HEK293 (cell line): ENCODE measurements at regions not wholly inside any gene's neighbourhood (a gene's known extent, or its start where the extent isn't known, plus 50 kb on each side); places are given as distances from the start of the nearest gene placed in this dataset.

Experiments
- CTCF ChIP-seq: fragments of 450-650 bp; formaldehyde crosslinking; IDR thresholded peaks from 2 replicates; pipeline ENCODE4 v1.5.1; 2016; ENCODE audit warnings: missing biosample characterization, missing genetic modification characterization
- KLF17 ChIP-seq: fragments of 450-650 bp; formaldehyde crosslinking; IDR thresholded peaks from 2 replicates; pipeline ENCODE4 v1.5.1; 2016; ENCODE audit warnings: missing biosample characterization, missing genetic modification characterization
- REPIN1 ChIP-seq: fragments of 450-650 bp; formaldehyde crosslinking; IDR thresholded peaks from 2 replicates; pipeline ENCODE4 v1.5.1; 2017; ENCODE audit warnings: missing biosample characterization, missing genetic modification characterization, low read depth
- SP7 ChIP-seq: fragments of 450-650 bp; formaldehyde crosslinking; IDR thresholded peaks from 2 replicates; pipeline ENCODE4 v1.5.1; 2016; ENCODE audit warnings: missing biosample characterization, missing genetic modification characterization
- ZBTB44 ChIP-seq: fragments of 450-650 bp; IDR thresholded peaks from 2 replicates; pipeline ENCODE4 v1.5.1; 2018; ENCODE audit warnings: missing biosample characterization, mild to moderate bottlenecking, missing genetic modification characterization
- ZBTB8A ChIP-seq: fragments of 450-650 bp; formaldehyde crosslinking; IDR thresholded peaks from 2 replicates; pipeline ENCODE4 v1.5.1; 2016; ENCODE audit warnings: missing biosample characterization, missing genetic modification characterization
- ZFP3 ChIP-seq: fragments of 450-650 bp; formaldehyde crosslinking; IDR thresholded peaks from 2 replicates; pipeline ENCODE4 v1.5.1; 2016; ENCODE audit warnings: low read depth, missing biosample characterization, missing genetic modification characterization
- ZFP69B ChIP-seq: fragments of 450-650 bp; formaldehyde crosslinking; IDR thresholded peaks from 2 replicates; pipeline ENCODE4 v1.5.1; 2016; ENCODE audit warnings: missing biosample characterization, missing genetic modification characterization
- ZNF132 ChIP-seq: fragments of 450-650 bp; formaldehyde crosslinking; IDR thresholded peaks from 2 replicates; pipeline ENCODE4 v1.5.1; 2017; ENCODE audit warnings: missing biosample characterization, missing genetic modification characterization, borderline replicate concordance
- ZNF2 ChIP-seq: fragments of 450-650 bp; formaldehyde crosslinking; IDR thresholded peaks from 2 replicates; pipeline ENCODE4 v1.5.1; 2016; ENCODE audit warnings: missing biosample characterization, missing genetic modification characterization
- ZNF24 ChIP-seq: fragments of 450-650 bp; formaldehyde crosslinking; IDR thresholded peaks from 2 replicates; pipeline ENCODE4 v1.5.1; 2016; ENCODE audit warnings: missing biosample characterization, missing genetic modification characterization
- ZNF292 ChIP-seq: fragments of 450-650 bp; formaldehyde crosslinking; IDR thresholded peaks from 2 replicates; pipeline ENCODE4 v1.5.1; 2016; ENCODE audit warnings: low read depth, missing biosample characterization, missing genetic modification characterization, borderline replicate concordance
- ZNF324 ChIP-seq: fragments of 450-650 bp; formaldehyde crosslinking; IDR thresholded peaks from 2 replicates; pipeline ENCODE4 v1.5.1; 2016; ENCODE audit warnings: missing biosample characterization, missing genetic modification characterization
- ZNF335 ChIP-seq: fragments of 450-650 bp; formaldehyde crosslinking; conservative IDR thresholded peaks from 2 replicates; pipeline ENCODE4 v1.5.1; 2016; ENCODE audit warnings: missing biosample characterization, missing genetic modification characterization
- ZNF391 ChIP-seq: fragments of 450-650 bp; formaldehyde crosslinking; IDR thresholded peaks from 2 replicates; pipeline ENCODE4 v1.5.1; 2016; ENCODE audit warnings: low read depth, missing biosample characterization, missing genetic modification characterization, borderline replicate concordance
- ZNF426 ChIP-seq: fragments of 450-650 bp; formaldehyde crosslinking; IDR thresholded peaks from 2 replicates; pipeline ENCODE4 v1.5.1; 2017; ENCODE audit warnings: missing biosample characterization, missing genetic modification characterization, mild to moderate bottlenecking, inconsistent platforms, moderate library complexity
- ZNF513 ChIP-seq: fragments of 450-650 bp; IDR thresholded peaks from 2 replicates; pipeline ENCODE4 v1.5.1; 2018; ENCODE audit warnings: missing biosample characterization, missing genetic modification characterization
- ZNF555 ChIP-seq: fragments of 450-650 bp; formaldehyde crosslinking; conservative IDR thresholded peaks from 2 replicates; pipeline ENCODE4 v1.5.1; 2017; ENCODE audit warnings: missing biosample characterization, mild to moderate bottlenecking, missing genetic modification characterization, inconsistent platforms
- ZNF561 ChIP-seq: fragments of 450-650 bp; IDR thresholded peaks from 2 replicates; pipeline ENCODE4 v1.5.1; 2018; ENCODE audit warnings: missing biosample characterization, missing genetic modification characterization, borderline replicate concordance
- ZNF610 ChIP-seq: fragments of 450-650 bp; formaldehyde crosslinking; IDR thresholded peaks from 2 replicates; pipeline ENCODE4 v1.5.1; 2016; ENCODE audit warnings: missing biosample characterization, missing genetic modification characterization, borderline replicate concordance
- ZNF626 ChIP-seq: fragments of 450-650 bp; sonication (Bioruptor Pico); formaldehyde crosslinking; IDR thresholded peaks from 2 replicates; pipeline ENCODE4 v1.5.1; 2018; ENCODE audit warnings: missing biosample characterization, missing genetic modification characterization, inconsistent platforms
- ZNF654 ChIP-seq: fragments of 450-650 bp; formaldehyde crosslinking; IDR thresholded peaks from 2 replicates; pipeline ENCODE4 v1.5.1; 2016; ENCODE audit warnings: low read depth, missing biosample characterization, missing genetic modification characterization
- ZNF704 ChIP-seq: fragments of 450-650 bp; formaldehyde crosslinking; IDR thresholded peaks from 2 replicates; pipeline ENCODE4 v1.5.1; 2016; ENCODE audit warnings: missing biosample characterization, missing genetic modification characterization
- ZSCAN5A ChIP-seq: fragments of 450-650 bp; formaldehyde crosslinking; IDR thresholded peaks from 2 replicates; pipeline ENCODE4 v1.5.1; 2016; ENCODE audit warnings: missing biosample characterization, missing genetic modification characterization
- ZXDB ChIP-seq: fragments of 450-650 bp; formaldehyde crosslinking; IDR thresholded peaks from 2 replicates; pipeline ENCODE4 v1.5.1; 2016; ENCODE audit warnings: missing biosample characterization, missing genetic modification characterization

GRCh38 chr19:32224371-32225244 lies 120.8 kb upstream of the ZNF507 start (continued):
- TF ChIP-seq KLF17 (tag by site-specific recombination) (peak; percentile 42), ZNF555 (tag by site-specific recombination) (no peak), ZNF292 (tag by site-specific recombination) (no peak), ZNF324 (no peak), ZNF132 (0 out of 2 replicates have a peak, but pooled peaks have one; percentile 38), CTCF (peak; percentile 97), ZNF561 (tag by site-specific recombination) (peak; percentile 65), ZFP69B (tag by site-specific recombination) (peak; percentile 59; the same call in 1 of the 2 replicates), ZNF426 (tag by site-specific recombination) (no peak), ZFP3 (tag by site-specific recombination) (no peak), ZNF654 (tag by site-specific recombination) (peak; percentile 74), ZNF610 (tag by site-specific recombination) (no peak), REPIN1 (tag by site-specific recombination) (no peak), ZNF335 (tag by site-specific recombination) (no peak), ZNF391 (tag by site-specific recombination) (no peak), ZXDB (peak; percentile 48; the same call in 1 of the 2 replicates), ZNF513 (tag by site-specific recombination) (no peak), ZNF704 (no peak), ZNF626 (tag by site-specific recombination) (no peak), ZBTB8A (peak; percentile 90), ZNF24 (tag by site-specific recombination) (no peak), ZSCAN5A (tag by site-specific recombination) (no peak), SP7 (tag by site-specific recombination) (peak; percentile 28; the same call in 1 of the 2 replicates), ZNF2 (tag by site-specific recombination) (no peak), ZBTB44 (tag by site-specific recombination) (no peak)
